BJ (cell line): ENCODE measurements at regions not wholly inside any gene's neighbourhood (a gene's known extent, or its start where the extent isn't known, plus 50 kb on each side); places are given as distances from the start of the nearest gene placed in this dataset.

Source experiments
- CTCF ChIA-PET: fragments of 350-600 bp; formaldehyde crosslinking; extraction: SDS; loops from one replicate; lab custom pipeline; 2021; ENCODE audit warnings: antibody characterized with exemption, inconsistent platforms; lab: Yijun Ruan, JAX
- POLR2A ChIA-PET: fragments of 300-600 bp; sonication (Branson Sonifier 250); formaldehyde crosslinking; extraction: SDS; loops from one replicate; lab custom pipeline; 2021; ENCODE audit warnings: antibody characterized with exemption; lab: Charles Lee
- DNase-seq: peaks from one replicate; pipeline ENCODE4 v3.0.0-alpha.2; 2011; ENCODE audit warnings: low read depth
- H3K27me3 ChIP-seq: 2 replicates; pipeline ENCODE4 v1.6.0; 2011; ENCODE audit warnings: low read length; ENCODE audit not compliant: control insufficient read depth, insufficient read depth
- H3K36me3 ChIP-seq: 2 replicates; pipeline ENCODE4 v1.5.1; 2011; ENCODE audit warnings: low read length; ENCODE audit not compliant: control insufficient read depth, insufficient read depth
- H3K4me3 ChIP-seq: 2 replicates; pipeline ENCODE4 v1.5.1; 2011; ENCODE audit warnings: low read depth, mild to moderate bottlenecking, control low read depth, low read length
- TF ChIP-seq, protein P1 (sequence below): IDR thresholded peaks from 2 replicates; pipeline ENCODE4 v1.5.1; 2011; ENCODE audit warnings: low read depth, mild to moderate bottlenecking, control low read depth, inconsistent platforms, low read length, moderate library complexity; ENCODE audit not compliant: insufficient read depth

DNA sequence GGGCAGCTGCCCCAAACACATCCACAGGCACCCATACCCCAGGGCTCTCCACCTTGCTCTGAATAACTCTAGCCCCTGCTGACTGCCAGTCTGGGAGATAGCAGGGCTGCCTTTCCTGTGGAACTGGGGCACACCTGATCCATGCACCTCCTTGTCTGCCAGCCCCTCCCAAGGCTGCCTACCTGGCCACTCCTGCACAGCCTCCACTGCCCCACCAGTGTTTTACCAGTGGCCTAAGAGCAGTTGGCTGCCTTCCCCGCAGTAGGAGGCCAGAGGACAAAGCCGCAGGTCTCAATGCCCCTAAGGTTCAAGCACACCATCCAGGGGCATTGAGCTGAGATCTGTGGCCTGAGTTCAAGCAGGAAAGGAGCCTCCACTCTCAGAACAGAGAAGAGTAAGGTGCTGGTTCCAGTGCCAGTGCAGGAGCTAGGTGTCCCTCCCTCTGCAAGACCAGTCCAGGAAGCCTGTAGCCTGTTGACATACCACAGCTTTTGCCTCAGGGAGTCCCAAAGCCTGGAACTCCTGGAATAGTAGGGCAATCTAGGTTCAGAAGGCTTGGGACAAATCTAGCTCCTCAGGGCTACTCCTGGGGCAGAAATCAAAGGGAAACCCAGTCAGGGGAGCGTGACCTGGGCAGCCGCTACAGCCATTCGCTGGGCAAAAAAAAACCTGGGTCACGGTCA, 514.5 kb upstream of the PTGER4 start:
- Histone ChIP-seq H3K27me3 (no peaks in the 10 kb centered on the region), H3K36me3 (no peaks in the 10 kb centered on the region), H3K4me3 (no peak overlapping the region)
- POLR2A ChIA-PET: no interaction called here
- CTCF ChIA-PET: interaction anchor here (0.6 to 1.2 kb wide), 2 partner anchors 37 to 478 kb away, joined by 3 to 4 read pairs; no protein-coding TSS in a partner anchor
- no peak for DNase-seq
- TF ChIP-seq, protein P1, sequence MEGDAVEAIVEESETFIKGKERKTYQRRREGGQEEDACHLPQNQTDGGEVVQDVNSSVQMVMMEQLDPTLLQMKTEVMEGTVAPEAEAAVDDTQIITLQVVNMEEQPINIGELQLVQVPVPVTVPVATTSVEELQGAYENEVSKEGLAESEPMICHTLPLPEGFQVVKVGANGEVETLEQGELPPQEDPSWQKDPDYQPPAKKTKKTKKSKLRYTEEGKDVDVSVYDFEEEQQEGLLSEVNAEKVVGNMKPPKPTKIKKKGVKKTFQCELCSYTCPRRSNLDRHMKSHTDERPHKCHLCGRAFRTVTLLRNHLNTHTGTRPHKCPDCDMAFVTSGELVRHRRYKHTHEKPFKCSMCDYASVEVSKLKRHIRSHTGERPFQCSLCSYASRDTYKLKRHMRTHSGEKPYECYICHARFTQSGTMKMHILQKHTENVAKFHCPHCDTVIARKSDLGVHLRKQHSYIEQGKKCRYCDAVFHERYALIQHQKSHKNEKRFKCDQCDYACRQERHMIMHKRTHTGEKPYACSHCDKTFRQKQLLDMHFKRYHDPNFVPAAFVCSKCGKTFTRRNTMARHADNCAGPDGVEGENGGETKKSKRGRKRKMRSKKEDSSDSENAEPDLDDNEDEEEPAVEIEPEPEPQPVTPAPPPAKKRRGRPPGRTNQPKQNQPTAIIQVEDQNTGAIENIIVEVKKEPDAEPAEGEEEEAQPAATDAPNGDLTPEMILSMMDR: no peak

DNA sequence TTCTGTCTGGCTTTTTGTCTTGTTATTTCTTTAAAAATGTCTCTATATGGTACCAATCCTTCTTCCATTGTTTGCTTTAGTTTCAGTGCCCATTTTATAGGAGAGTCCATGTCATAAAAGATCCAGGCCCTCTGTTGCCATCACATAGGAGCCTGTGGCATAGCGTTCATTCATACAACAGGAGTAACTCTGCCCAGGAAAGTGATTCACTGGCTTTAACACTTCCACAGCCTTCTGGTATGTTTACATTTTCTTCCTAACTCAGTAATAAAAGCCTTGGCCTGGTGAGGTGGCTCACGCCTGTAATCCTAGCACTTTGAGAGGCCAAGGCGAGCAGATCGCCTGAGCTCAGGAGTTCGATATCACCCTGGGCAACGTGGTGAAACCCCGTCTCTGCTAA, 519.3 kb upstream of the PTGER4 start:
- CTCF ChIA-PET: no interaction called here
- Histone ChIP-seq H3K36me3 (no peaks in the 10 kb centered on the region), H3K27me3 (no peaks in the 10 kb centered on the region), H3K4me3 (no peak overlapping the region)
- DNase-seq: no peak
- POLR2A ChIA-PET: no interaction called here
- TF ChIP-seq, protein P1: no peak

DNA sequence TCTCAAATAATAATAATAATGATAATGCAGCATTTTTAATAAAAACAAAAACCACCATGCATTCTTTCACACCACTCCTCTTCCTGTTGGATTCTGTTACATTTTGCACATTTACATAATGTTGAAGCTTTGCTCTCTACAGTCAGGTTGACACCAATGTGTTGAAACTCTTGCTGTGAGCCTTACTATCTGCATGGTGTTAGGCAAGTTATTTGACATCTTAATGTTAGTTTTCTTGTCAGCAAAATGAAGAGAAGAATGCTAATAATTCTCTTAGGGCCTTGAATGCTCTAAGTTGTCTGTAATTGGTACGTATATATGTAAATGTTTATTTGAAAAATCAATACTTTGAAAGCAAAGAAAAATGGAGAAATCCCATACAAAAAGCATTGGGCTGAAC, 525.5 kb upstream of the PTGER4 start:
- Histone ChIP-seq H3K4me3 (no peak overlapping the region), H3K27me3 (no peaks in the 10 kb centered on the region), H3K36me3 (no peaks in the 10 kb centered on the region)
- ChIA-PET POLR2A (no interaction called here), CTCF (no interaction called here)
- no peak for DNase-seq
- TF ChIP-seq, protein P1: no peak

DNA sequence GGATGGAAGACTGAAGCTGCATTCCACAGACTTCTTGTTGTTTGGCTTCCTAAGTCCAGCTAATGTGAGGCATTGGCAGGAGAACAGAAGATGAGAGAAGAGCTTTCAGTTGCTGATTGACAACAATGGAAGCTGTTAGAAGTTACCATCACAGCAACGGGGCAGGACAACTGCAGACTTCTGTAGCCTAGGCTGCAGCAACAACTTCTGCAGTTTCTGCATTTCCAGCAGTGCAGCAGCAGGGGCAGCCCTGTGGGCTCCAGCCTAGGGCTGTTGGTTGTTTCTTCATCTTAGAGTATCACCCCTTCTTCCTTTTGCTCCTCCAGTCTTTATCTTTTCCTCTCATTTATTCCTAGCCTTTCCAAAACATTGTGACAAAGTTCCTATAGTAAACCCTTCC, 528.8 kb upstream of the PTGER4 start:
- no peak for DNase-seq
- TF ChIP-seq, protein P1: no peak
- Histone ChIP-seq H3K36me3 (no peaks in the 10 kb centered on the region), H3K4me3 (no peak overlapping the region), H3K27me3 (no peaks in the 10 kb centered on the region)
- ChIA-PET CTCF (no interaction called here), POLR2A (no interaction called here)

DNA sequence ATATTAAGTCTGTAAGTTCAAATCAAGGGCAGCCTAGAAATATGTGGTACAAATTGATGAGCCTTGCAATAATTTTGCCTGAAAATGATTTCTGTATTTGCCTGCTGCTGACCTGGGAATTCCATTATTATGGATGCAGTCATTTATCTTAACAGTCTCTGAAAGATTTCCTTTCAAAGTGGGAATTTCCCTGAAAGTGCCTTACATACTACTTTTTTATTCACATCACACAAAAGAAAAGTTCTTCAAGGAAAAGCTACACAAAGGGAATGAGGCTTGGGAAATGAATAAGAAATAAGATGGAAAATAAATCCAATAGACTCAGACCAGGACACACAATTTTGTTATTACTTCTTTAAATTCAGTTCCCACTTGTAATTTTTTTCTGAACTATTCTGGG, 537.8 kb upstream of the PTGER4 start:
- no peaks in the 10 kb centered on the region for H3K27me3 ChIP-seq
- CTCF ChIA-PET: no interaction called here

More for the DNA sequence above, 537.8 kb upstream of the PTGER4 start:
- TF ChIP-seq, protein P1: no peak
- POLR2A ChIA-PET: no interaction called here
- Histone ChIP-seq H3K4me3 (no peak overlapping the region), H3K36me3 (no peaks in the 10 kb centered on the region)
- DNase-seq: no peak
